Neural cell (in vitro differentiated cells): ENCODE measurements at regions not wholly inside any gene's neighbourhood (a gene's known extent, or its start where the extent isn't known, plus 50 kb on each side); places are given as distances from the start of the nearest gene placed in this dataset.

Source experiments
- H2AFZ ChIP-seq: fragments of 200-600, 300-800 bp; sonication (generic), shearing (Covaris generic); 2 replicates; pipeline ENCODE4 v1.6.0; 2014; ENCODE audit warnings: low read depth, mild to moderate bottlenecking, antibody characterized with exemption, low read length, moderate library complexity
- H3F3A ChIP-seq: fragments of 200-600 bp; shearing (Covaris generic); 2 replicates; pipeline ENCODE4 v1.6.1; 2016; ENCODE audit warnings: mild to moderate bottlenecking, moderate library complexity, mixed read lengths, antibody characterized with exemption, low read length; ENCODE audit not compliant: insufficient read depth, poor library complexity, severe bottlenecking
- H3K27ac ChIP-seq: fragments of 200-600, 300-800 bp; sonication (generic), shearing (Covaris generic); 2 replicates; pipeline ENCODE4 v1.5.1; 2014; ENCODE audit warnings: mild to moderate bottlenecking, low read length, moderate library complexity
- H3K27me3 ChIP-seq: fragments of 300-800, 200-600 bp; sonication (generic), shearing (Covaris generic); 2 replicates; pipeline ENCODE4 v1.6.0; 2014; ENCODE audit warnings: mild to moderate bottlenecking, low read depth, low read length, moderate library complexity; ENCODE audit not compliant: insufficient read depth
- H3K36me3 ChIP-seq: fragments of 300-800, 200-600 bp; sonication (generic), shearing (Covaris generic); 2 replicates; pipeline ENCODE4 v1.5.1; 2014; ENCODE audit warnings: mild to moderate bottlenecking, antibody characterized with exemption, low read length, moderate library complexity; ENCODE audit not compliant: insufficient read depth
- H3K4me2 ChIP-seq: fragments of 300-800, 200-600 bp; sonication (generic), shearing (Covaris generic); 2 replicates; pipeline ENCODE4 v1.6.0; 2014; ENCODE audit warnings: mild to moderate bottlenecking, low read length
- H3K4me3 ChIP-seq: fragments of 300-800, 200-600 bp; sonication (generic), shearing (Covaris generic); 2 replicates; pipeline ENCODE4 v1.5.1; 2014; ENCODE audit warnings: mild to moderate bottlenecking, low read length, moderate library complexity
- H3K79me2 ChIP-seq: fragments of 200-600 bp; shearing (Covaris generic); replicated peaks from 2 replicates; pipeline ENCODE4 v1.6.0; 2014; ENCODE audit warnings: mild to moderate bottlenecking, low read length, moderate library complexity; ENCODE audit not compliant: insufficient read depth
- H3K9ac ChIP-seq: fragments of 300-800, 200-600 bp; sonication (generic), shearing (Covaris generic); 2 replicates; pipeline ENCODE4 v1.6.1; 2016; ENCODE audit warnings: mild to moderate bottlenecking, low read length, mixed read lengths
- H3K9me2 ChIP-seq: fragments of 200-600 bp; shearing (Covaris generic); 2 replicates; pipeline ENCODE4 v1.6.1; 2016; ENCODE audit warnings: mild to moderate bottlenecking, low read length, mixed read lengths; ENCODE audit not compliant: insufficient read depth
- H3K9me3 ChIP-seq: fragments of 200-600, 300-800 bp; sonication (generic), shearing (Covaris generic); 2 replicates; pipeline ENCODE4 v1.6.1; 2016; ENCODE audit warnings: mild to moderate bottlenecking, mixed run types, low read length, moderate library complexity, mixed read lengths
- H4K20me1 ChIP-seq: fragments of 200-600 bp; shearing (Covaris generic); 2 replicates; pipeline ENCODE4 v1.6.1; 2016; ENCODE audit warnings: mild to moderate bottlenecking, mixed run types; ENCODE audit not compliant: insufficient read depth
- EP300 ChIP-seq: fragments of 450-650 bp; conservative IDR thresholded peaks from 2 replicates; pipeline ENCODE4 v1.6.1; 2014; ENCODE audit warnings: antibody characterized with exemption, mild to moderate bottlenecking, moderate library complexity; ENCODE audit not compliant: poor library complexity, severe bottlenecking
- EZH2 ChIP-seq: fragments of 200-600, 300-800 bp; shearing (Covaris generic), sonication (generic); IDR thresholded peaks from 2 replicates; pipeline ENCODE4 v1.6.1; 2014; ENCODE audit warnings: antibody characterized with exemption, low read length, borderline replicate concordance, mild to moderate bottlenecking; ENCODE audit not compliant: insufficient read depth, poor library complexity, severe bottlenecking
- MXI1 ChIP-seq: fragments of 450-650 bp; conservative IDR thresholded peaks from 2 replicates; pipeline ENCODE4 v1.6.1; 2014; ENCODE audit warnings: antibody characterized with exemption, mild to moderate bottlenecking; ENCODE audit not compliant: poor library complexity, severe bottlenecking
- POLR2AphosphoS5 ChIP-seq: IDR thresholded peaks from 2 replicates; pipeline ENCODE4 v1.6.1; 2012
- RAD21 ChIP-seq: fragments of 450-650 bp; conservative IDR thresholded peaks from 2 replicates; pipeline ENCODE4 v1.6.1; 2014; ENCODE audit warnings: antibody characterized with exemption, mild to moderate bottlenecking, moderate library complexity
- REST ChIP-seq: IDR thresholded peaks from 2 replicates; pipeline ENCODE4 v1.6.1; 2012; ENCODE audit warnings: borderline replicate concordance
- SMC3 ChIP-seq: fragments of 450-650 bp; conservative IDR thresholded peaks from 2 replicates; pipeline ENCODE4 v1.6.1; 2014; ENCODE audit warnings: antibody characterized with exemption, mild to moderate bottlenecking, moderate library complexity; ENCODE audit not compliant: poor library complexity
- TAF1 ChIP-seq: IDR thresholded peaks from 2 replicates; pipeline ENCODE4 v1.6.1; 2012; ENCODE audit warnings: low read depth
- TF ChIP-seq, protein P1 (sequence below): fragments of 450-650 bp; IDR thresholded peaks from 2 replicates; pipeline ENCODE4 v1.5.1; 2014; ENCODE audit warnings: antibody characterized with exemption, mild to moderate bottlenecking, moderate library complexity; ENCODE audit not compliant: poor library complexity, severe bottlenecking

DNA sequence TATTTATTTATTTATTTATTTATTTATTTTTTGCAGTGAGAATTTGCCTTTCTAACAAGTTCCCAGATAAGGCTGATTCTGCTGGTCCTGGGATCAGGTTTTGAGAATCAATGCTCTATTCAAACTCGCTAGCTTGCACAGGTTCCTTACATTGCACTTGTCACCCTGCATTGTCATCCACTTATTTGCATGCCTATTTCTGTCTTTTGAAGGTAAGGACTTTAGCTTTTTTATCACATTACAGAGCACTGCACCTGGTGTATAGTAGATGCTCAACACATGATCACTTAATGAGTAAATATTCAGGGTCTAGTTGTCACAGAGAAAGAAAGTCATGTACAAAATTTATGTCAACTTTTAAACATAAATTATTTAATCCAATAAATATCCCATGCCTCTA is 219.7 kb upstream of the BTG1 start:
- TF ChIP-seq TAF1 (no peak), POLR2AphosphoS5 (no peak), SMC3 (no peak), REST (no peak)
- Histone ChIP-seq H2AFZ (no peak overlapping the region), H3K9me3 (no peaks in the 10 kb centered on the region), H3K9ac (no peak overlapping the region), H3F3A (no peaks in the 10 kb centered on the region), H3K9me2 (no peaks in the 10 kb centered on the region), H3K27ac (no peak overlapping the region), H3K4me2 (no peak overlapping the region), H3K4me3 (no peak overlapping the region), H3K79me2 (no peaks in the 10 kb centered on the region), H3K36me3 (no peaks in the 10 kb centered on the region), H3K27me3 (no peaks in the 10 kb centered on the region), H4K20me1 (no peaks in the 10 kb centered on the region)

- no peak overlapping the region for H3K4me2 ChIP-seq
- no peaks in the 10 kb centered on the region for H3K36me3 ChIP-seq
These were observed 217.9 kb upstream of the BTG1 start for GRCh38 chr12:92363295-92364146.

More at GRCh38 chr12:92363295-92364146, 217.9 kb upstream of the BTG1 start:
- H3K27ac ChIP-seq: no peak overlapping the region
- H4K20me1 ChIP-seq: no peaks in the 10 kb centered on the region
- no peak overlapping the region for H3K9ac ChIP-seq
- H3K9me2 ChIP-seq: no peaks in the 10 kb centered on the region
- no peaks in the 10 kb centered on the region for H3K27me3 ChIP-seq
- H3F3A ChIP-seq: no peaks in the 10 kb centered on the region
- TF ChIP-seq, protein P1, sequence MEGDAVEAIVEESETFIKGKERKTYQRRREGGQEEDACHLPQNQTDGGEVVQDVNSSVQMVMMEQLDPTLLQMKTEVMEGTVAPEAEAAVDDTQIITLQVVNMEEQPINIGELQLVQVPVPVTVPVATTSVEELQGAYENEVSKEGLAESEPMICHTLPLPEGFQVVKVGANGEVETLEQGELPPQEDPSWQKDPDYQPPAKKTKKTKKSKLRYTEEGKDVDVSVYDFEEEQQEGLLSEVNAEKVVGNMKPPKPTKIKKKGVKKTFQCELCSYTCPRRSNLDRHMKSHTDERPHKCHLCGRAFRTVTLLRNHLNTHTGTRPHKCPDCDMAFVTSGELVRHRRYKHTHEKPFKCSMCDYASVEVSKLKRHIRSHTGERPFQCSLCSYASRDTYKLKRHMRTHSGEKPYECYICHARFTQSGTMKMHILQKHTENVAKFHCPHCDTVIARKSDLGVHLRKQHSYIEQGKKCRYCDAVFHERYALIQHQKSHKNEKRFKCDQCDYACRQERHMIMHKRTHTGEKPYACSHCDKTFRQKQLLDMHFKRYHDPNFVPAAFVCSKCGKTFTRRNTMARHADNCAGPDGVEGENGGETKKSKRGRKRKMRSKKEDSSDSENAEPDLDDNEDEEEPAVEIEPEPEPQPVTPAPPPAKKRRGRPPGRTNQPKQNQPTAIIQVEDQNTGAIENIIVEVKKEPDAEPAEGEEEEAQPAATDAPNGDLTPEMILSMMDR: no peak
- TF ChIP-seq MXI1 (no peak), TAF1 (no peak), EZH2 (no peak), EP300 (no peak), REST (no peak), POLR2AphosphoS5 (no peak), RAD21 (no peak), SMC3 (no peak)
- no peaks in the 10 kb centered on the region for H3K79me2 ChIP-seq
- no peaks in the 10 kb centered on the region for H3K9me3 ChIP-seq
- no peak overlapping the region for H2AFZ ChIP-seq
- H3K4me3 ChIP-seq: no peak overlapping the region
